Vagina (tissue), 2 donors: ENCODE measurements at regions not wholly inside any gene's neighbourhood (a gene's known extent, or its start where the extent isn't known, plus 50 kb on each side); places are given as distances from the start of the nearest gene placed in this dataset.

Experiments used
- CTCF ChIP-seq, 3 experiments: fragments of 450-650 bp in 2 of 3; fragments of 200-600 bp in 1 of 3; sonication (generic) in 1 of 3; IDR thresholded peaks; one replicate each; pipeline ENCODE4 v1.5.1; 2017 to 2019; ENCODE audit warnings: antibody characterized with exemption in 3 of 3, mild to moderate bottlenecking in 2 of 3, moderate library complexity in 2 of 3
- POLR2A ChIP-seq, 2 donors: fragments of 450-650 bp; IDR thresholded peaks; one replicate each; pipeline ENCODE4 v1.6.1; 2017; ENCODE audit warnings: antibody characterized with exemption in 2 of 2, mild to moderate bottlenecking in 2 of 2, moderate library complexity in 2 of 2
- POLR2AphosphoS5 ChIP-seq, 2 donors: sonication (generic); formaldehyde crosslinking; IDR thresholded peaks; one replicate each; pipeline ENCODE4 v1.9.0; 2017; ENCODE audit warnings: antibody characterized with exemption in 2 of 2, mild to moderate bottlenecking in 2 of 2, low read depth in 1 of 2; ENCODE audit not compliant: insufficient read depth in 1 of 2

DNA sequence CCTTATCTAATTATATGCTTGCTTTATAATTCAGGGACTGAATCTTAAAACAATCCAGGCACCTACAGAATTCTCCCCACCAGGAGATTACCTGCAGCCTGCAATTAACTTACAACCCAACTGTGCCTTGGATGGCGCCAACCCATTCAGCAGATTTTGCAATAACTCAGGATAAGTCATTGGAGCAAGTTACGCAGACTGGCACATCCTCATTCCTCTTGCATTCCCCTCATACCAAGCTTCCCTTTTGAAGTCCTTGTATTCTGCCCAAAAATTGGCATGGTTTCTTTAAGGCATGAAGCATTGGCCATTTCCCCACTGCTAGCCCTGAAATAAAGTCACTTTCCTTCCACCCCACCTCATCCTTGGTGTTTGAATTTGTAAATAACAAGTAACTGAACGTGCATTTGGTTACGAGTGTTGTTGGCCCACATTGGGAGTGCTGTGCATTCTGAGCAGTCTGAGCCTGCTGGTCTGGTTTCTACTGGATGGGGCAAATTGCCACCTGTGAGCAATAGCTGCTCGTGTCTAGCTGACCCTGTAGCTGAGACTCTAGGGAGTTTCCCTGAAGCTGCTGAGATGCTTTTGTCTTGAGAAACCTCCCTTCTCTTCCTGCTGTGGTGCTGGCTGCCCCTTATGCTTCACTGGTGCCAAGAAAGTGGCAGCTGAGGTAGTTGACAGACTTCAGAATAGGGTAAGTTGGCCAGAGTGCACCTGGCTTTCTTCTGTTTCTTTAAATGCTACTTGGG is 99.2 kb upstream of the SCAF11 start:
- TF ChIP-seq POLR2AphosphoS5 (IDR thresholded peaks at IDR 0.05; ENCODE audit: insufficient read depth in 1 of 2, low read depth in 1 of 2) = no peak
- TF ChIP-seq CTCF (IDR thresholded peaks at IDR 0.05) = no peak
- no peak for TF ChIP-seq POLR2A (IDR thresholded peaks at IDR 0.05)
